GM12875 (cell line): ENCODE measurements at regions not wholly inside any gene's neighbourhood (a gene's known extent, or its start where the extent isn't known, plus 50 kb on each side); places are given as distances from the start of the nearest gene placed in this dataset.

Experiments used
- H3K4me3 ChIP-seq: one replicate; pipeline ENCODE4 v1.5.1; 2011; ENCODE audit warnings: low read depth, low read length, control low read depth
- TF ChIP-seq, protein P1 (sequence below): IDR thresholded peaks from 2 replicates; pipeline ENCODE4 v1.5.1; 2011; ENCODE audit warnings: low read depth, mild to moderate bottlenecking, control low read depth, inconsistent platforms, low read length, moderate library complexity, borderline replicate concordance; ENCODE audit not compliant: insufficient read depth

DNA sequence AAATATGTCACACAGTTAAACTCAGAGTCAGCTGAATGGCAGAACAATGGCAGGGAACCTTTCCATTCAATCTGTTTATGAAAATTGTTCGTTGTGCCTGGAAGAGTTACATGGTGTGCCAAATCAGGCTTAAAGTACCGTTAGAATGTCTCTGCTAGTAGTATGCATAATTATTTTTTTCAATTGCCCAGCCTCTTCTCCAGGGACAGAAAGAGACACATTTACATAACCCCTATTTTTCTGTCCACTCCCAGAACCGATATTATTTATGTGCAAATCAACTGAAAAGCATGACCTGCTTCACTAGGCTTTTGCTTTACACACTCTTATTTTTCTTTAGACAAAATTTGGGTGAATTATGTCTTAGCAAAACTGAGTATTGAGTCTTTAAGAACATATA lies 459.1 kb downstream of the EFNA5 start:
- TF ChIP-seq, protein P1, sequence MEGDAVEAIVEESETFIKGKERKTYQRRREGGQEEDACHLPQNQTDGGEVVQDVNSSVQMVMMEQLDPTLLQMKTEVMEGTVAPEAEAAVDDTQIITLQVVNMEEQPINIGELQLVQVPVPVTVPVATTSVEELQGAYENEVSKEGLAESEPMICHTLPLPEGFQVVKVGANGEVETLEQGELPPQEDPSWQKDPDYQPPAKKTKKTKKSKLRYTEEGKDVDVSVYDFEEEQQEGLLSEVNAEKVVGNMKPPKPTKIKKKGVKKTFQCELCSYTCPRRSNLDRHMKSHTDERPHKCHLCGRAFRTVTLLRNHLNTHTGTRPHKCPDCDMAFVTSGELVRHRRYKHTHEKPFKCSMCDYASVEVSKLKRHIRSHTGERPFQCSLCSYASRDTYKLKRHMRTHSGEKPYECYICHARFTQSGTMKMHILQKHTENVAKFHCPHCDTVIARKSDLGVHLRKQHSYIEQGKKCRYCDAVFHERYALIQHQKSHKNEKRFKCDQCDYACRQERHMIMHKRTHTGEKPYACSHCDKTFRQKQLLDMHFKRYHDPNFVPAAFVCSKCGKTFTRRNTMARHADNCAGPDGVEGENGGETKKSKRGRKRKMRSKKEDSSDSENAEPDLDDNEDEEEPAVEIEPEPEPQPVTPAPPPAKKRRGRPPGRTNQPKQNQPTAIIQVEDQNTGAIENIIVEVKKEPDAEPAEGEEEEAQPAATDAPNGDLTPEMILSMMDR, result no peak
- no peak overlapping the region for H3K4me3 ChIP-seq

GRCh38 chr5:107208867-107209266 lies 461.9 kb downstream of the EFNA5 start:
- TF ChIP-seq, protein P1, result no peak
- no peak overlapping the region for H3K4me3 ChIP-seq

DNA sequence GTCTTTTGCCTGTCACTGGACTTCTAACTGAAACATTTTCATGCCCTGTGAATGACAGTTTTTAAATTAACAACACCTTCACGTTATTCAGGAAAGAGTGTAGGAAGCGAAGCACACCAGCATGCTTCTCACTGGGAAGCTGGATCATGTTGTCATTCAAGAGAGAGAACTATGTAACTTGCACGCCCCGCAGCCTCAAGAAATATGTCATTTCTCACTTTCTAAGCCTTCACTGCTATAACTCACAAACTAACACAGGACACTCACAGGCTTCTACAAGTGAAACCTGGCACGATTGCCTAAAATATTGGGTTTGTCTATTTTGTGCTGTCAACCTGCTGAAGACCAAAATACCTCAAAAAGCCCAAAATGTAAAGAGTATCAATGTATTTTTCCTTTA lies 466.3 kb downstream of the EFNA5 start:
- TF ChIP-seq, protein P1, result no peak
- no peak overlapping the region for H3K4me3 ChIP-seq

GRCh38 chr5:107203243-107203642 lies 467.5 kb downstream of the EFNA5 start:
- TF ChIP-seq, protein P1, result no peak
- H3K4me3 ChIP-seq, result no peak overlapping the region

GRCh38 chr5:107199756-107200155 lies 471.0 kb downstream of the EFNA5 start:
- H3K4me3 ChIP-seq, result no peak overlapping the region
- TF ChIP-seq, protein P1, result no peak

- no peak overlapping the region for H3K4me3 ChIP-seq
- TF ChIP-seq, protein P1, result no peak
Measured at GRCh38 chr5:107196500-107197059, 474.2 kb downstream of the EFNA5 start.

DNA sequence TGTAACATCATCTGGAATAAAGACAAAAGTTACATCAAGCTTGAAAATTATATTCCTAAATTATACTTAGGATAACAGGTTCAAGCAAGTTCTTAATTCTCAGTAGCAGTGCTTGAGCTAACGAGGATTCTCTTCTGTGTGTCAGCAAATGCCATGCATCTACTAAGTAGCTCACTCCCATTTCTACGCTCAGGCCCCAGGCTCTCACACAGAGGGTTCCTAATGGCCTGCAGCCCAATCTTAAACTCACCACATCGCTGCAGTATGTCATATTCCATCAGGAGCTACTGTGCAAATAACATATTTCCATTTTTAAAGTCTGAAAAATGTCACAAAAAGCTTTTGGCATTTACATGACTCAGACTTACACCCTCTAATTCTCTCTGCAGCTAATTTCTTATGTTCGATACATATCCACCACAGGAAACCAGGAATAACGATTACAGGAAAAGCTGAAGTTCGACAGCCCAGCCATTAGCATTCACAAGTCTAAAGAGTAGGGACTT lies 474.8 kb downstream of the EFNA5 start:
- TF ChIP-seq, protein P1, result no peak
- no peak overlapping the region for H3K4me3 ChIP-seq
